Neuronal stem cell (in vitro differentiated cells): ENCODE measurements at regions not wholly inside any gene's neighbourhood (a gene's known extent, or its start where the extent isn't known, plus 50 kb on each side); places are given as distances from the start of the nearest gene placed in this dataset.

Experiments used
- DNase-seq: peaks from one replicate; pipeline ENCODE4 v3.0.0-alpha.2; 2013; ENCODE audit warnings: low spot score
- H2AFZ ChIP-seq: one replicate; pipeline ENCODE4 v1.6.1; 2013; ENCODE audit warnings: mild to moderate bottlenecking, low read length, inconsistent platforms
- H2AK5ac ChIP-seq: 2 replicates; pipeline ENCODE4 v1.6.1; 2013; ENCODE audit warnings: low read depth, mild to moderate bottlenecking, inconsistent platforms, low read length, moderate library complexity, mixed read lengths
- H2BK120ac ChIP-seq: 2 replicates; pipeline ENCODE4 v1.6.1; 2013; ENCODE audit warnings: low read depth, mild to moderate bottlenecking, inconsistent platforms, low read length, moderate library complexity, mixed read lengths
- H2BK12ac ChIP-seq: one replicate; pipeline ENCODE4 v1.6.1; 2013; ENCODE audit warnings: low read length, inconsistent platforms
- H2BK15ac ChIP-seq: 2 replicates; pipeline ENCODE4 v1.6.1; 2013; ENCODE audit warnings: mild to moderate bottlenecking, low read length, inconsistent platforms, mixed read lengths
- H2BK5ac ChIP-seq: one replicate; pipeline ENCODE4 v1.6.1; 2013; ENCODE audit warnings: inconsistent platforms, mild to moderate bottlenecking, low read length, moderate library complexity
- H3K14ac ChIP-seq: one replicate; pipeline ENCODE4 v1.6.1; 2013; ENCODE audit warnings: low read length, inconsistent platforms
- H3K18ac ChIP-seq: 2 replicates; pipeline ENCODE4 v1.6.1; 2013; ENCODE audit warnings: low read length, inconsistent platforms
- H3K23ac ChIP-seq: 2 replicates; pipeline ENCODE4 v1.6.1; 2013; ENCODE audit warnings: low read depth, mild to moderate bottlenecking, mixed read lengths, low read length, inconsistent platforms; ENCODE audit not compliant: poor library complexity
- H3K27ac ChIP-seq: replicated peaks from 3 replicates; pipeline ENCODE4 v1.5.1; 2013; ENCODE audit warnings: low read length, inconsistent platforms
- H3K27me3 ChIP-seq, 3 experiments: 2 replicates each; pipeline ENCODE4 v1.6.1; 2013; ENCODE audit warnings: low read length in 3 of 3, mild to moderate bottlenecking in 2 of 3, inconsistent platforms in 1 of 3, low read depth in 1 of 3, mixed read lengths in 1 of 3, moderate library complexity in 1 of 3; ENCODE audit not compliant: control insufficient read depth in 3 of 3, insufficient read depth in 3 of 3
- H3K36me3 ChIP-seq, 2 donors: replicated peaks in 1 of 2; 2 replicates each; pipeline ENCODE4 v1.6.1; 2013; ENCODE audit warnings: low read length in 2 of 2; ENCODE audit not compliant: control insufficient read depth in 2 of 2, insufficient read depth in 2 of 2
- H3K4ac ChIP-seq: 2 replicates; pipeline ENCODE4 v1.6.1; 2013; ENCODE audit warnings: inconsistent platforms, mild to moderate bottlenecking, low read length, moderate library complexity
- H3K4me1 ChIP-seq, 2 donors: 1 replicate in 1 of 2; 2 replicates in 1 of 2; pipeline ENCODE4 v1.6.1; 2013; ENCODE audit warnings: low read length in 2 of 2, low read depth in 1 of 2; ENCODE audit not compliant: control insufficient read depth in 2 of 2, insufficient read depth in 1 of 2
- H3K4me2 ChIP-seq: one replicate; pipeline ENCODE4 v1.6.1; 2013; ENCODE audit warnings: mild to moderate bottlenecking, low read length, inconsistent platforms; ENCODE audit not compliant: insufficient read depth, poor library complexity, severe bottlenecking
- H3K4me3 ChIP-seq, 2 donors: 2 replicates each; pipeline ENCODE4 v1.5.1; 2013; ENCODE audit warnings: low read length in 2 of 2, mild to moderate bottlenecking in 2 of 2, inconsistent platforms in 1 of 2, moderate library complexity in 1 of 2
- H3K79me1 ChIP-seq: one replicate; pipeline ENCODE4 v1.6.1; 2013; ENCODE audit warnings: low read depth, mild to moderate bottlenecking, inconsistent platforms, low read length, moderate library complexity
- H3K9ac ChIP-seq: one replicate; pipeline ENCODE4 v1.6.1; 2013; ENCODE audit warnings: mild to moderate bottlenecking, low read depth, low read length, inconsistent platforms; ENCODE audit not compliant: poor library complexity
- H3K9me3 ChIP-seq, 2 donors: replicated peaks in 1 of 2; 2 replicates each; pipeline versions ENCODE3 to v1.6.1; 2013; ENCODE audit warnings: low read length in 2 of 2, mild to moderate bottlenecking in 2 of 2, inconsistent platforms in 1 of 2, low read depth in 1 of 2, mixed read lengths in 1 of 2, moderate library complexity in 1 of 2; ENCODE audit not compliant: control insufficient read depth in 2 of 2, insufficient read depth in 1 of 2
- H4K8ac ChIP-seq: one replicate; pipeline ENCODE4 v1.6.1; 2013; ENCODE audit warnings: low read depth, mild to moderate bottlenecking, inconsistent platforms, low read length, moderate library complexity
- H4K91ac ChIP-seq: one replicate; pipeline ENCODE4 v1.6.1; 2013; ENCODE audit warnings: low read length, low read depth, mild to moderate bottlenecking, inconsistent platforms; ENCODE audit not compliant: poor library complexity
- WGBS, 2 donors: extraction: QIAGEN DNeasy Blood & Tissue Kit; methylation state at CpG; one replicate each; pipeline ENCODE4 v1.1.7; 2013; ENCODE audit warnings: missing lambda C conversion rate in 2 of 2, mixed read lengths in 1 of 2; ENCODE audit not compliant: insufficient read length in 2 of 2, insufficient replicate concordance in 1 of 2; ENCODE audit errors: extremely low coverage in 2 of 2; 5-methylcytosine and 5-hydroxymethylcytosine counted together

DNA sequence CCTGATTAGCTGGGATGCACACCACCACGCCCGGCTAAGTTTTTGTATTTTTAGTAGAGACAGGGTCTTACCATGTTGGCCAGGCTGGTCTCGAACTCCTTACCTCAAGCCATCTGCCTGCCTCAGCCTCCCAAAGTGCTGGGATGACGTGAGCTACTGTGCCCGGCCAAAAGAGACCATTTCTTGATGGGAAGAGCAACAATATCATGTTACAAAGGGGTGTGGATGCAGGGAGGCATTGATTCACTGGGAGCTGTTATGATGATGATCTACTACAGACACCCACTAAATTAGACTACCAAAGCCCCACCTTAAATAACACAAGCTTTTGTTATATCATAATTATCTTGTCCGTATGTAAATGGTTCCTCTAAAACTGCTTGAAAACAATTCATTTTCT, 81.4 kb upstream of the PSMD7 start:
- Histone ChIP-seq H4K8ac (no peak overlapping the region), H3K79me1 (no peaks in the 10 kb centered on the region), H3K27me3 (peaks cover 0 to 5% (median 0%) of the 10 kb centered on the region in 3 experiments), H3K14ac (no peak overlapping the region), H2AFZ (no peak overlapping the region), H2BK120ac (no peak overlapping the region), H2AK5ac (no peak overlapping the region), H3K4me2 (no peak overlapping the region), H3K18ac (no peak overlapping the region), H2BK12ac (no peak overlapping the region), H3K9ac (no peak overlapping the region), H3K4me3 (no peak overlapping the region), H3K27ac (no peak overlapping the region), H3K4me1 (peaks cover 0 to 5% of the 10 kb centered on the region in 2 donors), H4K91ac (no peak overlapping the region), H3K23ac (no peak overlapping the region), H2BK5ac (no peak overlapping the region), H3K36me3 (no peaks in the 10 kb centered on the region), H3K9me3 (peaks cover 0 to 2% of the 10 kb centered on the region in 2 donors), H2BK15ac (no peak overlapping the region), H3K4ac (no peak overlapping the region)
- no CpG with 5 or more reads among the region's 6 CpGs for WGBS, 2 donors
- no peak for DNase-seq

GRCh38 chr16:74213372-74213771, 83.2 kb upstream of the PSMD7 start:
- no peak overlapping the region for H3K9ac ChIP-seq
- H4K91ac ChIP-seq, result no peak overlapping the region
- no peak overlapping the region for H3K18ac ChIP-seq
- H4K8ac ChIP-seq, result no peak overlapping the region
- no CpG with 5 or more reads among the region's 3 CpGs for WGBS, 2 donors
- peaks cover 0 to 8% (median 0%) of the 10 kb centered on the region in 3 experiments for H3K27me3 ChIP-seq
- H2BK15ac ChIP-seq, result no peak overlapping the region
- no peak overlapping the region for H2BK12ac ChIP-seq
- no peak overlapping the region for H2AK5ac ChIP-seq
- no peak overlapping the region for H2BK5ac ChIP-seq
- H3K4me2 ChIP-seq, result no peak overlapping the region
- no peak for DNase-seq
- H3K23ac ChIP-seq, result no peak overlapping the region
- H3K79me1 ChIP-seq, result no peaks in the 10 kb centered on the region
- H3K4ac ChIP-seq, result no peak overlapping the region
- H2AFZ ChIP-seq, result peak overlapping the region; percentile 38
- no peaks in the 10 kb centered on the region for H3K36me3 ChIP-seq
- H3K4me3 ChIP-seq, result no peak overlapping the region
- no peak overlapping the region for H2BK120ac ChIP-seq
- no peak overlapping the region for H3K27ac ChIP-seq
- H3K14ac ChIP-seq, result no peak overlapping the region
- H3K9me3 ChIP-seq, result no peaks in the 10 kb centered on the region
- peaks cover 0 to 4% of the 10 kb centered on the region in 2 donors for H3K4me1 ChIP-seq

GRCh38 chr16:74210245-74210644, 86.4 kb upstream of the PSMD7 start:
- Histone ChIP-seq H4K8ac (no peak overlapping the region), H3K18ac (no peak overlapping the region), H2BK5ac (no peak overlapping the region), H2BK120ac (no peak overlapping the region), H3K9me3 (no peaks in the 10 kb centered on the region), H3K27me3 (peaks cover 0 to 8% (median 0%) of the 10 kb centered on the region in 3 experiments), H2AFZ (no peak overlapping the region), H3K79me1 (no peaks in the 10 kb centered on the region), H3K27ac (no peak overlapping the region), H3K4ac (no peak overlapping the region), H3K36me3 (no peaks in the 10 kb centered on the region), H3K4me3 (no peak overlapping the region), H3K9ac (no peak overlapping the region), H3K4me2 (no peak overlapping the region), H3K4me1 (peaks cover 0 to 4% of the 10 kb centered on the region in 2 donors), H3K14ac (no peak overlapping the region), H4K91ac (no peak overlapping the region), H3K23ac (no peak overlapping the region), H2BK12ac (no peak overlapping the region), H2AK5ac (no peak overlapping the region), H2BK15ac (no peak overlapping the region)
- WGBS, 2 donors, result no CpG with 5 or more reads among the region's 1 CpG
- DNase-seq, result no peak

GRCh38 chr16:74202009-74202408, 94.6 kb upstream of the PSMD7 start:
- Histone ChIP-seq H3K4me1 (no peaks in the 10 kb centered on the region), H3K18ac (no peak overlapping the region), H2BK12ac (no peak overlapping the region), H3K27me3 (no peaks in the 10 kb centered on the region), H2BK120ac (no peak overlapping the region), H3K79me1 (no peaks in the 10 kb centered on the region), H4K8ac (no peak overlapping the region), H2BK15ac (no peak overlapping the region), H2AFZ (no peak overlapping the region), H2AK5ac (no peak overlapping the region), H2BK5ac (no peak overlapping the region), H3K9ac (no peak overlapping the region), H3K4me3 (no peak overlapping the region), H3K4me2 (no peak overlapping the region), H3K9me3 (no peaks in the 10 kb centered on the region), H3K4ac (no peak overlapping the region), H4K91ac (no peak overlapping the region), H3K23ac (no peak overlapping the region), H3K36me3 (no peaks in the 10 kb centered on the region), H3K14ac (no peak overlapping the region), H3K27ac (no peak overlapping the region)
- DNase-seq, result no peak
- WGBS, 2 donors, result no CpG with 5 or more reads among the region's 5 CpGs
